ENCODE measurements at regions not wholly inside any gene's neighbourhood (a gene's known extent, or its start where the extent isn't known, plus 50 kb on each side); places are given as distances from the start of the nearest gene placed in this dataset.

GRCh38 chr10:30125496-30125895 is 66.1 kb upstream of the JCAD start:
- FAIRE-seq = no peak
- no peak for DNase-seq (ENCODE audit: low spot score)

- DNase-seq (ENCODE audit: low spot score) = no peak
- no peak for FAIRE-seq
These were observed 65.3 kb upstream of the JCAD start for GRCh38 chr10:30124704-30125103.

- FAIRE-seq (no peak), DNase-seq (ENCODE audit: low spot score) (no peak)
These were observed 62.0 kb upstream of the JCAD start for GRCh38 chr10:30121401-30121800.

- FAIRE-seq = no peak
- no peak for DNase-seq (ENCODE audit: low spot score)
These were observed 59.2 kb upstream of the JCAD start for GRCh38 chr10:30118590-30118989.

DNA sequence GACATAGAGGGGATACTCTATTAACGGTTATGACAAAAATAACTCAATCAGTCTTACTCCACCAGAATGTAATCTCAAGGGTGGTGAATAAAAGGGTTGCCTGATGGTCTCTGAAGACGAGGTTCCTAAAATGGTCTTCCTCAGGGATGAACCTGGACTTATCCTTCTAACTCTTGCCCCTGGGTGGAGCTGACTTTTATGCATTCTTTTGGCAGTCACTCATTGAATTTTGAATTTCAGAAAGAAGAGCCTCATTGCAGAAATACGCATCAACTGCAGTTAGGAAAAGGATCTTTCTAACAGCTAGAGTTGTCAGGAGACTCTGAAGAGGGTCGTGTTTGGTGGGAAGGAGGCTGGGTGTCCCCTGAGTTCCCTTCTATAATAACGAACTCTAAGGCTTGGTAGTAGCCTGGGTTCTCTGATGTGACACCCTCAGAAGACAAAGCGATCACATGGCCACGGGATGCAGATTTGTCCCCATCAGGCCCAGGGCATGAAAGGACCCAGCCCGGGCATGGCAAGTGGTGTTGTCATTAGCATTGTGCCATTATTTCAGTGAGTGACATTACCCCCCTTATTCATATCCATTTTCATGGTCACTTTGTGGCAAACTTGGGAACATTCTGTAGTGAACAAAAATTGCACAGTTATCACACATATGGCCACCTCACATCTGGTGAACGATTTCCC is 58.6 kb upstream of the JCAD start:
- DNase-seq (ENCODE audit: low spot score) = no peak
- no peak for FAIRE-seq

GRCh38 chr10:30116041-30116491 is 56.7 kb upstream of the JCAD start:
- DNase-seq (ENCODE audit: low spot score) = no peak
- no peak for FAIRE-seq

DNA sequence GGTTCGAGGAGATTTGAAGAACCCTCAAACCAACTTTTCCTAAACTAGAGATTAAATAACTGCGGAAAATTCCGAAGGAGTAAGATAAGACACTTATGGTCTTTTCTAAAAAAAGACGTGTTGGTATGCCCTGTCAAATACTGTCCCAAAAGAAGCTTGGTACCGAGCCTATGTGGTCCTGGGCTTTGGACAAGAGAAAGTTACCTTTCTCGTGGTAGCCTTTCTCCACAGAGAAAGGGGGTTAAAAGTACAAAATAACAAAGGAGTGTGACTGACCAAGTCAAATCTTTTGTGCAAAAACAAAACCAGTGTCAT is 56.2 kb upstream of the JCAD start:
- DNase-seq (ENCODE audit: low spot score) = no peak
- FAIRE-seq = no peak

GRCh38 chr10:30114881-30115625 is 55.7 kb upstream of the JCAD start:
- DNase-seq (ENCODE audit: low spot score) (no peak), FAIRE-seq (no peak)

DNA sequence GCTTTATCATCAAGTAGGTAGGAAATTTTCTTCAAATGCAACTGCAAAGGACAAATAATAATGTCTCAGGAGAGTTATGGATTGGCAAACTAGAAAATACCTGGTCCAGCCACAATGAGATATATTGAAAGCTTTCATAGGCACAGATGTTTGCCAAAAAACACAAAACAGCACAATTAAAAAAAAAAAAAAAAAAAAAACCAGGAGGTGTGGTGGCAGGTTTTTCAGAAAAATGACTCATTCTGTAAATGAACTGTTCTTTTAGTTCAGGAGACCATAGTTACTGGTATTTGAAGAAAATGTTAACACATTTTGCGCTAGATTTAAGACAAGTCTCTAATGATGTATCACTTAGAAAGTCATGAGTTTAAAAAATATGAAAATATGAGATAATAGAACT is 55.0 kb upstream of the JCAD start:
- DNase-seq (ENCODE audit: low spot score) (no peak), FAIRE-seq (no peak)

DNA sequence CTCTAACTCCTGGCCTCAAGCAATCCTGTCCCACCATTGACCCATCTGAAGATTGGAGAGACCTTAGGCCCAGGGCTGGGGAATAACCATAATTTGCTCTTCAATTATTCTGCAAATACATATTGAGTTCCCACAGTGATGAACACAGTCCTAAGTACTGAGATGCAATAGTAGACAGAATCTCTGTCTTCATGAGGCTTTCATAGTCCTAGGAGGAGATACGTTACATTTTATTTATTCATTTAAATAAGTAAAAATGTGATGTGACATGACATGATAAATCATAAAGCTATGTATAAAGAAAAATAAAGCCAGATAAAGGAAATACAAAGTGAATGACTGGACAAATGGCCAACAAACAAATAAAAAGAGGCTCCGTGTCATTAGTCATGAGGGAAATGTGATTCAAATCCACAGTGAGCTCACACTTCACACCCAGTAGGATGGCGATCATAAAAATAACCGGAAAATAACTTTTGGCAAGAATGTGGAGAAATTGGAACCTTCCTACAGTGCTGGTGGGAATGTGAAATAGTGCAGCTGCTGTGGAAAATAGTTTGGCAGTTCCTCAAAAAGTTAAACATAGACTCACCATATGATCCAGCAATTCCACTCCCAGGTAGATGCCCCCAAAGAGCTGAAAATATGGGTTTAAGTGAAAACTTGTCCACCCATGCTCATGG is 52.1 kb upstream of the JCAD start:
- no peak for DNase-seq (ENCODE audit: low spot score)
- FAIRE-seq = no peak
